Activated T-cell treated with anti-CD3 and anti-CD28 coated beads, Interleukin-2, amount 50 U/mL, for 72 hours (primary cell): ENCODE measurements at regions not wholly inside any gene's neighbourhood (a gene's known extent, or its start where the extent isn't known, plus 50 kb on each side); places are given as distances from the start of the nearest gene placed in this dataset.

Source experiments
- ATAC-seq, 2 donors: fragments of 150-1000 bp; cut with Tn5 transposase; replicated peaks in 1 of 2; 2 replicates each; pipeline ENCODE4 v1.10.0; 2021; ENCODE audit warnings: moderate library complexity in 2 of 2, mild to moderate bottlenecking in 1 of 2
- DNase-seq, 2 donors: peaks; one replicate each; pipeline ENCODE4 v3.0.0; 2021 to 2022; ENCODE audit warnings: mixed read lengths in 1 of 2
- H3K27ac Mint-ChIP-seq: one replicate; pipeline ENCODE4 v1.8.0; 2022; ENCODE audit warnings: mild to moderate bottlenecking, moderate library complexity, mixed read lengths
- H3K27me3 Mint-ChIP-seq: one replicate; pipeline ENCODE4 v1.8.0; 2022; ENCODE audit warnings: low read depth, mixed read lengths
- H3K36me3 Mint-ChIP-seq, 2 donors: one replicate each; pipeline ENCODE4 v1.8.0; 2022; ENCODE audit warnings: mixed read lengths in 2 of 2, mild to moderate bottlenecking in 1 of 2; ENCODE audit not compliant: insufficient read depth in 2 of 2
- H3K4me1 Mint-ChIP-seq: one replicate; pipeline ENCODE4 v1.8.0; 2022; ENCODE audit warnings: low read depth, mixed read lengths
- H3K4me3 Mint-ChIP-seq, 2 donors: one replicate each; pipeline ENCODE4 v1.8.0; 2022; ENCODE audit warnings: mild to moderate bottlenecking in 2 of 2, mixed read lengths in 2 of 2, moderate library complexity in 2 of 2
- H3K9me3 Mint-ChIP-seq, 2 donors: one replicate each; pipeline ENCODE4 v1.8.0; 2022; ENCODE audit warnings: mixed read lengths in 2 of 2

- Mint-ChIP-seq H3K27ac (no peak overlapping the region), H3K36me3 (peaks cover 0 to 2% of the 10 kb centered on the region in 2 donors), H3K4me1 (no peaks in the 10 kb centered on the region), H3K27me3 (no peaks in the 10 kb centered on the region), H3K9me3 (peaks cover 0 to 1% of the 10 kb centered on the region in 2 donors), H3K4me3 (no peak overlapping the region)
- no peak for DNase-seq
- ATAC-seq, result no peak
Observed at GRCh38 chr4:14267373-14268060, 640.0 kb upstream of the BOD1L1 start.

DNA sequence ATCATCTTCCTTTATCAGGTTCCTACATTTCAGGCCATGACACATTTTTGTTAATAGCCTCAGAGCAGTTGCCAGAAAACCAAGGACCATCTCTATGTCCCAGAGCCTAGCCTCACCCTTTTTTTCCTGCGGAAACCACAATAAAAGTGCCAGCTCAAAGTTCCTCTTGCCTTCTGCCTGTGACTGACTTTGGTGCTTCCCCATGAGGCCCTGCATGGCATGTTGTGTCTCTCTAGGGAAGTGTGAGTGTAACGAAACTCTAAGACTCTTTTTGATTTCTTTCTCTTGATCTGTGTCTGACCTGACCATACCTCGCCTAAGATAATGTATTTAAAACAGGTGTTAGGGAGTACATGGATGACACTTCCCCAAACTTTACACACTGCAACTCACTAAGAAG lies 642.3 kb upstream of the BOD1L1 start:
- no peak for DNase-seq
- no peaks in the 10 kb centered on the region for H3K27me3 Mint-ChIP-seq

GRCh38 chr4:14272206-14272605 lies 644.7 kb upstream of the BOD1L1 start:
- Mint-ChIP-seq H3K4me3 (no peak overlapping the region), H3K9me3 (peaks cover 3 to 4% of the 10 kb centered on the region in 2 donors), H3K27me3 (no peaks in the 10 kb centered on the region), H3K4me1 (no peaks in the 10 kb centered on the region), H3K27ac (no peak overlapping the region), H3K36me3 (no peaks in the 10 kb centered on the region)
- DNase-seq (no peak), ATAC-seq (no peak)

More for the DNA sequence above, 642.3 kb upstream of the BOD1L1 start:
- peaks cover 0 to 2% of the 10 kb centered on the region in 2 donors for H3K36me3 Mint-ChIP-seq
- no peak overlapping the region for H3K27ac Mint-ChIP-seq
- H3K4me3 Mint-ChIP-seq, result no peak overlapping the region
- no peaks in the 10 kb centered on the region for H3K4me1 Mint-ChIP-seq
- ATAC-seq, result no peak
- peaks cover 0 to 1% of the 10 kb centered on the region in 2 donors for H3K9me3 Mint-ChIP-seq

DNA sequence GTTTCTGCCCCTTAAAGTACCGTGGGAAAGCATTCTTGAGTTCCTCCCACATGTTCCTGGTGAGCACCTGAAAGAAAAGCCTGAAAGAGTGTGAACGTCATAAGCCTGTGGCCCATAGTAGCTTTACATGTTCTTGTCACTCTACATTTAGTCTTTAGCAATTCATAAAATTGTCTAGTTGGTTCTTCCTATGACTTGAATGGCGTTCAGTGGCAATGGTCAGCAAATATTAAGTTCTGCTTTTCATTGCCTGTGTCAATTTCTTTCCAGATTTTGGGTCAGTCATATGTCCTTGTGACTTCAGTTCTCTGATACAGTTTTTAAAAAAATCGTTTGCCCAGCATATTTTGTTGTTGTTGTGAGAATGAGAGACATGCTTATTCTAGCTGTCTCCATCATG lies 650.0 kb upstream of the BOD1L1 start:
- ATAC-seq (no peak), DNase-seq (no peak)
- H3K4me3 Mint-ChIP-seq, result no peak overlapping the region
- no peak overlapping the region for H3K27ac Mint-ChIP-seq
- no peaks in the 10 kb centered on the region for H3K27me3 Mint-ChIP-seq
- H3K4me1 Mint-ChIP-seq, result no peaks in the 10 kb centered on the region
- peaks cover 2 to 4% of the 10 kb centered on the region in 2 donors for H3K9me3 Mint-ChIP-seq
- no peaks in the 10 kb centered on the region for H3K36me3 Mint-ChIP-seq

GRCh38 chr4:14280567-14280966 lies 653.0 kb upstream of the BOD1L1 start:
- H3K27ac Mint-ChIP-seq, result no peak overlapping the region
- no peak overlapping the region for H3K4me3 Mint-ChIP-seq
- H3K36me3 Mint-ChIP-seq, result no peaks in the 10 kb centered on the region
- ATAC-seq, result no peak
- no peaks in the 10 kb centered on the region for H3K4me1 Mint-ChIP-seq
- peaks cover 2 to 4% of the 10 kb centered on the region in 2 donors for H3K9me3 Mint-ChIP-seq
- H3K27me3 Mint-ChIP-seq, result no peaks in the 10 kb centered on the region
- no peak for DNase-seq

DNA sequence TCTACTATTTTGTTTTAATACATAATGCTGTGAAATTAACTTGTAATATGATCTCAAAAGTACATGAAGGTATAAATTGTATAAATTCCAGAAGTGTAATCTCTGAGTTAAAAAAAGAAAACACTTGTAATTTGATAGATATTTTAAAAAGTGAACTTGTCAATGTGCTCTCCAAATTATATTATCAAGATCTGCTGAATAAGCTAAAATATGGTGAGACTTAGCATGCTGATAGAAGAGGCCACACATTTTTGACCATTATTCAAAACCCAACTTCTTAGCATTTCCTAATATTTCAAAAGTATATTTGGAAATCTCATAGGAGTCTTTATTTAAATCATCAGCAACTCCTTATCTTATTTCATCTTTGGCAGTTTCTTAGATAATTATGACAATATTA lies 657.1 kb upstream of the BOD1L1 start:
- H3K27ac Mint-ChIP-seq, result no peak overlapping the region
- H3K9me3 Mint-ChIP-seq, result peaks cover 6 to 11% of the 10 kb centered on the region in 2 donors
- peaks cover 0 to 3% of the 10 kb centered on the region in 2 donors for H3K36me3 Mint-ChIP-seq
- no peak for DNase-seq
- no peaks in the 10 kb centered on the region for H3K27me3 Mint-ChIP-seq
- no peaks in the 10 kb centered on the region for H3K4me1 Mint-ChIP-seq
- ATAC-seq, result no peak
- no peak overlapping the region for H3K4me3 Mint-ChIP-seq

DNA sequence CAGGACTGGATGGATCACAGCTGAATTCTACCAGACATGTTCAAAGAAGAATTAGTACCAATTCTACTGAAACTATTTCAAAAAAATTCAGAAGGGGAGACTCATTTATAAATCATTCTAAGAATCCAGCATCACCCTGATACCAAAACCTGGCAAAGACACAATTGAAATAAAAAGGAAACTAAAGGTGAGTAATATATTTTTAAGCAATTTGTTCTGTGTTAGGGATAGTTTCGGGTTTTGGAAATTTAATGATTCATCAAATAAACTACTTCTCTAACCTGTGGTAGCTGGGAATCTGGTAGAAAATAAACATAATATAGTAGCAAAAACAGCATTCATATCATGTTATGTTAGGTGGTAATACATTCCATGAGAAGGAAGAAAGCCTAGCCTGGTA lies 662.2 kb upstream of the BOD1L1 start:
- H3K27ac Mint-ChIP-seq, result no peak overlapping the region
- no peaks in the 10 kb centered on the region for H3K4me1 Mint-ChIP-seq
- H3K27me3 Mint-ChIP-seq, result no peaks in the 10 kb centered on the region
- H3K36me3 Mint-ChIP-seq, result peaks cover 0 to 3% of the 10 kb centered on the region in 2 donors
- ATAC-seq (no peak), DNase-seq (no peak)
- no peak overlapping the region for H3K4me3 Mint-ChIP-seq
- peaks cover 6 to 11% of the 10 kb centered on the region in 2 donors for H3K9me3 Mint-ChIP-seq

- no peak overlapping the region for H3K27ac Mint-ChIP-seq
- peaks cover 5 to 6% of the 10 kb centered on the region in 2 donors for H3K9me3 Mint-ChIP-seq
- no peaks in the 10 kb centered on the region for H3K27me3 Mint-ChIP-seq
- H3K4me1 Mint-ChIP-seq, result no peaks in the 10 kb centered on the region
- no peaks in the 10 kb centered on the region for H3K36me3 Mint-ChIP-seq
- no peak for DNase-seq
- ATAC-seq, result no peak
- H3K4me3 Mint-ChIP-seq, result no peak overlapping the region
Observed at GRCh38 chr4:14293582-14293981, 666.1 kb upstream of the BOD1L1 start.

DNA sequence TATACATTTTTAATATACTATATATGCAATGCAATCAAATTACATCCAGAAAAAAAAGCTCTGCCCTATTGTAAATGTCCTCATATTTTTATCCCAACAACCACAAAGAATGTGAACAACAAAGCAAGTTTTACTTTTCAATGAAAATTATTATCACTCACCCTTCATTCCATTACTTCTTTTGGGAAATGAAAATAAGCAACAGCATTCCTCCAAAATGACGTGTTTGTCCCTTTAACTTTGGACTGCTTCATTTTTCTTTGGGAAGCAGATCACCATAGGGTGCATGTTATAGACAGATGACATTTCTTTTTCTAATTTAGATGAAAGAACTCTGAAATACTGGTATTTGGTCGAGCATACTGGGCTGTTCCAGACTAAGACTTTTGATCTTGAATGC lies 667.1 kb upstream of the BOD1L1 start:
- no peak overlapping the region for H3K27ac Mint-ChIP-seq
- H3K27me3 Mint-ChIP-seq, result no peaks in the 10 kb centered on the region
- H3K36me3 Mint-ChIP-seq, result no peaks in the 10 kb centered on the region
- H3K4me3 Mint-ChIP-seq, result no peak overlapping the region
- DNase-seq (no peak), ATAC-seq (no peak)
- H3K9me3 Mint-ChIP-seq, result peaks cover 0 to 4% of the 10 kb centered on the region in 2 donors
- no peaks in the 10 kb centered on the region for H3K4me1 Mint-ChIP-seq

DNA sequence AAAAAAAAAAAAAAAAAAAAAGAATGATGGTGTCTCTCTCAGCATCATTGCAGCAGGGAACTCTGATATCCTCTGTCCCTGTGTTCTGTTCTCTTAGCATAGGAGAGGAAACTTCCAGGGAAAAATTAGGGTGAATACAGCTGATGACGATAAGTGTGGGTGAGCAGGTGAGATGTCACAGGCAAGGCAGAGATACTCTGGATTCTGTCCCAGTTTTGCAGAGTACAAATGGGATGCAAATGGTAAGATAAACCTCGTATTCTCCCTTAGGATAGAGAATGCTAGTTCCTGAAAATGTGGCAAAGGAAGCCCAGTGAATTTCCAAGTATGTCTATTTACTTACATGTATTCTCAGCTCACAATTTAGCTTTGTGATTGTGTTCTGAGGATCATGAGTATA lies 671.6 kb upstream of the BOD1L1 start:
- Mint-ChIP-seq H3K36me3 (no peaks in the 10 kb centered on the region), H3K9me3 (peaks cover 0 to 4% of the 10 kb centered on the region in 2 donors), H3K27ac (no peak overlapping the region), H3K4me1 (no peaks in the 10 kb centered on the region), H3K4me3 (no peak overlapping the region), H3K27me3 (no peaks in the 10 kb centered on the region)
- no peak for ATAC-seq
- DNase-seq, result no peak

DNA sequence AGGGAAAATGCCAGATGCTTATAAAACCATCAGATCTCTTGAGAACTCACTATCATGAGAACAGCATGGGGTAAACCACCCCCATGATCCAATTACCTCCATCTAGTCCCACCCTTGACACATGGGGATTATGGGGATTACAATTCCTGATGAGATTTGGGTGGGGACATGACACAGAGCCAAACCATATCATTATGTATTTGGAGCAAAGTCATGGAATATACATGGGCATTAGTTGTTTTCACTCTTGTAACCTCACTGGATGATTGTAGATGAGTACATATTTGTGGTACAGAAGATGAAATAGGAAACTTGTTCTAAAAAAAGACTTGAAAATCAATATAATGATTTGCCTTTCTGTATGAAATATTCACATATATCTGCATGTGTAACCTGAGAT lies 674.5 kb upstream of the BOD1L1 start:
- no peak overlapping the region for H3K4me3 Mint-ChIP-seq
- no peak for ATAC-seq

DNA sequence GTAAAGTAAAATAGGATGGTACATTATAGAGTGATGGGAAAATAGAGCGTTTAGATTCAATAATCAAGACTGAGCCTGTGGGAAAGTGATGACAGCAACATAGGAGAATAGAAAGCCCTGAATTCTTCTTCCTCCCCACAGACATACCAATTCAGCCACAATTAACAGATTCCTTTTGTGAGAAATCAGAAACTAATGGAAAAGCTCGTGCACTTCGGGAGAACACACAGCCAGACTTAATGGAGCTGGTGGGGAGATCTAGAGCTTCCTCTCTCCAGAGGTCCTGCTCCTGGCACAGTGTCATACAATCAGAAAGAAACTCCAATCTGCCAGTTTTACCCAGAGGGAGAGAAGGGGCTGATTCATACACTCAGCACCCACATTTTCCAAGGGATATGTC lies 676.3 kb upstream of the BOD1L1 start:
- Mint-ChIP-seq H3K36me3 (no peaks in the 10 kb centered on the region), H3K27me3 (no peaks in the 10 kb centered on the region), H3K4me1 (no peaks in the 10 kb centered on the region), H3K27ac (no peak overlapping the region), H3K9me3 (no peaks in the 10 kb centered on the region), H3K4me3 (no peak overlapping the region)
- ATAC-seq, result no peak
- DNase-seq, result no peak

More for the DNA sequence above, 674.5 kb upstream of the BOD1L1 start:
- H3K27me3 Mint-ChIP-seq, result no peaks in the 10 kb centered on the region
- H3K27ac Mint-ChIP-seq, result no peak overlapping the region
- no peaks in the 10 kb centered on the region for H3K36me3 Mint-ChIP-seq
- DNase-seq, result no peak
- no peaks in the 10 kb centered on the region for H3K9me3 Mint-ChIP-seq
- no peaks in the 10 kb centered on the region for H3K4me1 Mint-ChIP-seq

- Mint-ChIP-seq H3K4me1 (no peaks in the 10 kb centered on the region), H3K27ac (no peak overlapping the region), H3K27me3 (peaks cover 5% of the 10 kb centered on the region), H3K4me3 (no peak overlapping the region), H3K9me3 (peaks cover 0 to 2% of the 10 kb centered on the region in 2 donors), H3K36me3 (no peaks in the 10 kb centered on the region)
- ATAC-seq, result no peak
- no peak for DNase-seq
Observed at GRCh38 chr4:14308229-14308651, 680.7 kb upstream of the BOD1L1 start.

- Mint-ChIP-seq H3K4me3 (no peak overlapping the region), H3K36me3 (no peaks in the 10 kb centered on the region), H3K4me1 (no peaks in the 10 kb centered on the region), H3K9me3 (peaks cover 0 to 2% of the 10 kb centered on the region in 2 donors), H3K27ac (no peak overlapping the region), H3K27me3 (peaks cover 5% of the 10 kb centered on the region)
- DNase-seq (no peak), ATAC-seq (no peak)
Observed at GRCh38 chr4:14309431-14309830, 681.9 kb upstream of the BOD1L1 start.
